ENCODE measurements at regions not wholly inside any gene's neighbourhood (a gene's known extent, or its start where the extent isn't known, plus 50 kb on each side); places are given as distances from the start of the nearest gene placed in this dataset.
"Not testable (repeated sequence)": the region's sequence is repeated elsewhere in the genome, so short reads cannot be mapped to it uniquely, and the experiment has no call there.

DNA sequence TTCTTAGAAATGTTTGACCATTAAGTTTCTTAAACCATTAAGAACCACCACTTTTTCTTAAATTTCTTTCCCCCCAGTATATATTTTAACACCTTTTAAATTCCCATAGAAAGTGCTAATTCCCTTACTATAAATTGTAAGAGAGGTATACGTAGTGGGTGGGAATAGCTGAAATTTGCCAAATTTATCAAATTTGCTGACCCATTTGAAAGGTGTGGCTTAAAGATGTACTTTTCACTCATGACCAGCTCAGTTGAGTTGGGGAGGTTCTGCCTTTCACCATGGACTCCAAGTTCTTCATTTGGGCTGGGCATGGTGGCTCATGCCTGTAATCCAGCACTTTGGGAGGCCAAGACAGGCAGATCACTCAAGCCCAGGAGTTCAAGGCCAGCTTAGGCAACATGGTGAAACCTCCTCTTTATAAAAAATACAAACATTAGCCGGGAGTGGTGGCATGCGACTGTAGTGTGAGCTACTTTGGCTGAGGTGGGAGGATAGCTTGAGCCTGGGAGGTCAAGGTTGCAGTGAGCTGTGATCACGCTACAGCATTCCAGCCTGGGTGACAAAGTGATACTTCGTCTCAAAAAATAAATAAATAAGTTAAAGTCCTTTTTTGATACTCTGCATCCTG, 133.2 kb downstream of the MRPL57 start:
- TF ChIP-seq, protein P1, sequence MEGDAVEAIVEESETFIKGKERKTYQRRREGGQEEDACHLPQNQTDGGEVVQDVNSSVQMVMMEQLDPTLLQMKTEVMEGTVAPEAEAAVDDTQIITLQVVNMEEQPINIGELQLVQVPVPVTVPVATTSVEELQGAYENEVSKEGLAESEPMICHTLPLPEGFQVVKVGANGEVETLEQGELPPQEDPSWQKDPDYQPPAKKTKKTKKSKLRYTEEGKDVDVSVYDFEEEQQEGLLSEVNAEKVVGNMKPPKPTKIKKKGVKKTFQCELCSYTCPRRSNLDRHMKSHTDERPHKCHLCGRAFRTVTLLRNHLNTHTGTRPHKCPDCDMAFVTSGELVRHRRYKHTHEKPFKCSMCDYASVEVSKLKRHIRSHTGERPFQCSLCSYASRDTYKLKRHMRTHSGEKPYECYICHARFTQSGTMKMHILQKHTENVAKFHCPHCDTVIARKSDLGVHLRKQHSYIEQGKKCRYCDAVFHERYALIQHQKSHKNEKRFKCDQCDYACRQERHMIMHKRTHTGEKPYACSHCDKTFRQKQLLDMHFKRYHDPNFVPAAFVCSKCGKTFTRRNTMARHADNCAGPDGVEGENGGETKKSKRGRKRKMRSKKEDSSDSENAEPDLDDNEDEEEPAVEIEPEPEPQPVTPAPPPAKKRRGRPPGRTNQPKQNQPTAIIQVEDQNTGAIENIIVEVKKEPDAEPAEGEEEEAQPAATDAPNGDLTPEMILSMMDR (IDR thresholded peaks at IDR 0.05), result no peak
- Histone ChIP-seq H3K4me1 (ENCODE audit: low read depth) (no peaks in the 10 kb centered on the region), H3K36me3 (ENCODE audit: low read depth) (no peaks in the 10 kb centered on the region), H3K4me3 (no peak overlapping the region), H3K9me3 (no peaks in the 10 kb centered on the region)
- ATAC-seq, result no peak
- no peak for DNase-seq
- intact Hi-C loops (cut with DNase I, micrococcal nuclease), result no loop called here

DNA sequence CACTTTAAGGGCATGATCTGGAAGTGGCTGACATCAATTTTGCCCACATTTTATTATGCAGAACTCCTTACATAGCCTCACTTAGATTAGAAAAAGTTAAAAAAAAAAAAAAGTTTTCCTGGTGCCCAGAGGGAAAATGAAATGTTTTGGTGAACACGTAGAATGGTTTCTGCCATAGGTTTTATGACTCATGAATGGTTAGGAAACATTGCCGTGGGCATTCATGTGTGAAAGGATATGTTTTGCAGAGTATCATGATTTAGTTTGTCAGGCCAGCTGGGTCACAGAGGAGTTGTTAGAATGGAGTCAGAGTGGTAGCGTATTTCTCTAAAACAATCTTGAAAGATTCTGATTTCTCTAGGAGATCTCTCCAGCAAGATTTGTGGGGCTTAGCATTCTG, 133.8 kb downstream of the MRPL57 start:
- H3K9me3 ChIP-seq, result no peaks in the 10 kb centered on the region
- DNase-seq (no peak), ATAC-seq (no peak)
- H3K36me3 ChIP-seq (ENCODE audit: low read depth), result no peaks in the 10 kb centered on the region
- no peaks in the 10 kb centered on the region for H3K4me1 ChIP-seq (ENCODE audit: low read depth)
- TF ChIP-seq, protein P1 (IDR thresholded peaks at IDR 0.05), result no peak
- intact Hi-C loops (cut with DNase I, micrococcal nuclease), result no loop called here
- no peak overlapping the region for H3K4me3 ChIP-seq

DNA sequence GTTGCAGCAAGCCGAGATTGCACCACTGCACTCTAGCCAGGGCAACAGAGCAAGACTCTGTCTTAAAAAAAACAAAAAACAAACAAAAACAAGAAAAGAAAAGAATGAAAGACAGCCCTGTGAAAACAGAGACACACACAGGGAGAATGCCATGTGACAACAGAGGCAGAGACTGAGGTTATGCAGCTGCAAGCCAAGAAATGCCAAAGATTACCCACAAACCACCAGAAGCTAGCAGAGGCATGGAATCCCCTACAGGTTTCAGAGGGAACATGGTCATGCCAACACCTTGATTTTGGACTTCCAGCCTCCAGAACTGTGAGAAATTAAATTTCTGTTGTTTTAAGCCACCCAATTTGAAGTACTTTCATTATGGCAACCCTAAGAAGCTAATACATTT, 138.5 kb downstream of the MRPL57 start:
- ATAC-seq; DNase-seq; H3K4me1 ChIP-seq (ENCODE audit: low read depth); H3K4me3 ChIP-seq; H3K9me3 ChIP-seq; H3K36me3 ChIP-seq (ENCODE audit: low read depth); intact Hi-C loops (cut with DNase I, micrococcal nuclease): not testable (repeated sequence)

DNA sequence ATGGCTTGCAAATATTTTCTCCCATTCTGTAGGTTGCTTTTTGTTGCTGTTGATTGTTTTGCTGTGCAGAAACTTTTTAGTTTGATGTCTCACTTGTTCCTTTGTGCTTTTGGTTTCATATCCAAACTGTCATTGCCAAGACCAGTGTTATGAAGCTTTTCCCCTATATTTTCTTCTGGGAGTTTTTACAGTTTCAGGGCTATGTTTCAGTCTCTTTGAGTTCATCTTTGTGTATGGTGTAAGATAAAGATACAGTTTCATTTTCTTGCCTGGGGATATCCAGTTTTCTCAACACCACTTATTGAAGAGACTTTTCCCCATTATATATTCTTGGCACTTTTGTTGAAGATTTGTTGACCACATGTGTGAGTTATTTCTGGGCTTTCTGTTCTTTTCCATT, 139.9 kb downstream of the MRPL57 start:
- Histone ChIP-seq H3K4me1 (ENCODE audit: low read depth) (no peaks in the 10 kb centered on the region), H3K9me3 (no peaks in the 10 kb centered on the region), H3K4me3 (no peak overlapping the region), H3K36me3 (ENCODE audit: low read depth) (no peaks in the 10 kb centered on the region)
- DNase-seq (no peak), ATAC-seq (no peak)
- intact Hi-C loops (cut with DNase I, micrococcal nuclease), result no loop called here
- TF ChIP-seq, protein P1 (IDR thresholded peaks at IDR 0.05), result no peak

DNA sequence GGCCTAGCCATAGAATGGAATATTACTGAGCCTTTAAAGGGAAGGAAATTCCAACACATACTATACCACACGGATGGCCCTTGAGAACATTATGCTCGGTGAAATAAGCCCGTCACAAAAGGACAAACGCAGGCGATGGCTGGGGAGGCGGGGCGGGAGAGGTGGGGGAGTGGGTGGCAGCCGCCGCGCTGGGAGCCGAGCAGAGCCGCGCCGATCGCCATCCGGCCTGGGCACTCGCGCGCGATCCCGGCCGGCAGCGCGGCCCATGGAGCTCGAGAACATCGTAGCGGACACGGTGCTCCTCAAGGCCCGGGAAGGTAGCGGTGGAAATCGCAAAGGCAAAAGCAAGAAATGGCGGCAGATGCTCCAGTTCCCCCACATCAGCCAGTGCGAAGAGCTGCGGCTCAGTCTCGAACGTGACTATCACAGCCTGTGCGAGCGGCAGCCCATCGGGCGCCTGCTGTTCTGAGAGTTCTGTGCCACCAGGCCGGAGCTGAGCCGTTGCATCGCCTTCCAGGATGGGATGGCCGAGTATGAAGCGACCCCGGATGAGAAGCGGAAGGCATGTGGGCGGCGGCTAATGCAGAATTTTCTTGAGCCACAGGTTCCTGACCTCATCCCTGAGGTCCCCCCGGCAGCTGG, 140.1 kb downstream of the ZDHHC20 start:
- no peak for ATAC-seq
- Histone ChIP-seq H3K36me3 (ENCODE audit: low read depth) (no peaks in the 10 kb centered on the region), H3K9me3 (no peaks in the 10 kb centered on the region), H3K4me1 (ENCODE audit: low read depth) (no peaks in the 10 kb centered on the region), H3K4me3 (no peak overlapping the region)
- no peak for DNase-seq
- intact Hi-C loops (cut with DNase I, micrococcal nuclease), result no loop called here
- TF ChIP-seq, protein P1 (IDR thresholded peaks at IDR 0.05), result no peak

DNA sequence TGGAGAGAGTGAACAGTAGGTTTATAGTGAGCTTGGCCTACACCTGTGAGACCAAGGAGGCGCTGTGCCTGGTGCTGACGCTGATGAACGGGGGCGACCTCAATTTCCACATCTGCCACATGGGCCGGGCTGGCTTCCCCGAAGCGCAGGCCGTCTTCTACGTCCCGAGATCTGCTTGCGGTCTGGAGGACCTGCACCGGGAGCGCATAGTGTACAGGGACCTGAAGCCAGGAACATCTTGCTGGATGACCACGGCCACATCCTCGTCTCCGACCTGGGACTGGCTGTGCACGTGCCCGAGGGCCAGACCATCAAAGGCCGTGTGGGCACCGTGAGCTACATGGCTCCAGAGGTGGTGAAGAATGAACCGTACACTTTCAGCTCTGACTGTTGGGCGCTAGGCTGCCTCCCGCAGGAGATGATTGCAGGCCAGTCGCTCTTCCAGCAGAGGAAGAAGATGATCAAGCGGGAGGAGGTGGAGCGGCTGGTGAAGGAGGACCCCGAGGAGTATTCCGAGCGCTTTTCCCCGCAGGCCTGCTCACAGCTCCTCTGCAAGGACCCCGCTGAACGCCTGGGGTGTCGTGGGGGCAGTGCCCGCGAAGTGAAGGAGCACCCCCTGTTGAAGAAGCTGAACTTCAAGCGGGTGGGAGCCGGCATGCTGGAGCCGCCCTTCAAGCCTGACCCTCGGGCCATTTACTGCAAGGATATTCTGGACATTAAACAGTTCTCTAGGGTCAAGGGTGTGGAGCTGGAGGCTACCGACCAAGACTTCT, 139.0 kb downstream of the ZDHHC20 start:
- DNase-seq, result no peak
- no peak for ATAC-seq
- Histone ChIP-seq H3K36me3 (ENCODE audit: low read depth) (no peaks in the 10 kb centered on the region), H3K4me1 (ENCODE audit: low read depth) (no peaks in the 10 kb centered on the region), H3K9me3 (no peaks in the 10 kb centered on the region), H3K4me3 (no peak overlapping the region)
- intact Hi-C loops (cut with DNase I, micrococcal nuclease), result no loop called here
- TF ChIP-seq, protein P1 (IDR thresholded peaks at IDR 0.05), result no peak

All from mucosa of descending colon (tissue), 3 donors.